HCT116 (cell line): ENCODE measurements at regions not wholly inside any gene's neighbourhood (a gene's known extent, or its start where the extent isn't known, plus 50 kb on each side); places are given as distances from the start of the nearest gene placed in this dataset.

Experiments used
- ATAC-seq: fragments of 200-7000 bp; cut with Tn5 transposase; 2 replicates; pipeline ENCODE4 v1.9.1; 2020; ENCODE audit warnings: mild to moderate bottlenecking, moderate library complexity
- BruUV-seq: library from RNA; stranded (reverse); fragments of 400-500 nt; replicated peaks from 2 replicates; lab custom pipeline; 2021; lab: Mats Ljungman, UMichigan
- CTCF ChIA-PET: fragments of 300-600 bp; sonication (Branson Sonifier 250); formaldehyde crosslinking; loops from one replicate; lab custom pipeline; 2021; ENCODE audit warnings: antibody characterized with exemption; lab: Charles Lee
- POLR2A ChIA-PET: fragments of 300-600, 350-600 bp; sonication (Branson Sonifier 250); formaldehyde crosslinking; loops from one replicate; lab custom pipeline; 2021; ENCODE audit warnings: antibody characterized with exemption; lab: Charles Lee
- RAD21 ChIA-PET, 2 experiments: fragments of 300-600 bp; sonication (Branson Sonifier 250); formaldehyde crosslinking; loops; one replicate each; lab custom pipeline; 2023; ENCODE audit warnings: low total read pairs in 2 of 2; ENCODE audit not compliant: uncharacterized antibody in 2 of 2, unreplicated experiment in 2 of 2, low non-redundant PET in 1 of 2; lab: Charles Lee
- DNase-seq: peaks from one replicate; pipeline ENCODE4 v3.0.0-alpha.2; 2010; ENCODE audit warnings: low read depth, low spot score
- H2AFZ ChIP-seq: fragments of 200-600 bp; shearing (Covaris generic), sonication (generic); 2 replicates; pipeline ENCODE4 v1.6.1; 2017; ENCODE audit warnings: low read depth, mixed run types, mixed read lengths, antibody characterized with exemption, low read length; ENCODE audit not compliant: poor library complexity, severe bottlenecking
- H3K27ac ChIP-seq: 2 replicates; pipeline ENCODE4 v1.5.1; 2012; ENCODE audit warnings: low read depth, low read length
- H3K27me3 ChIP-seq: fragments of 200-600 bp; sonication (generic); 2 replicates; pipeline ENCODE4 v1.6.1; 2016; ENCODE audit warnings: mixed run types, low read length, mixed read lengths; ENCODE audit not compliant: insufficient read depth
- H3K36me3 ChIP-seq, 2 experiments: fragments of 200-500 bp in 1 of 2; fragments of 200-600 bp in 1 of 2; sonication (Bioruptor generic) in 1 of 2; sonication (generic) in 1 of 2; 2 replicates each; pipeline versions ENCODE4 v1.5.1 to v1.6.1; 2014 to 2016; ENCODE audit warnings: low read length in 2 of 2, inconsistent platforms in 1 of 2, mixed read lengths in 1 of 2, mixed run types in 1 of 2; ENCODE audit not compliant: insufficient read depth in 2 of 2, control insufficient read depth in 1 of 2
- H3K4me1 ChIP-seq, 2 experiments: fragments of 200-600 bp in 1 of 2; sonication (generic) in 1 of 2; 2 replicates each; pipeline versions ENCODE4 v1.5.1 to v1.6.1; 2012 to 2017; ENCODE audit warnings: low read length in 2 of 2, inconsistent platforms in 1 of 2, mild to moderate bottlenecking in 1 of 2, mixed read lengths in 1 of 2, mixed run types in 1 of 2, moderate library complexity in 1 of 2; ENCODE audit not compliant: insufficient read depth in 2 of 2, control insufficient read depth in 1 of 2
- H3K4me2 ChIP-seq: fragments of 200-600 bp; sonication (generic); 2 replicates; pipeline ENCODE4 v1.6.1; 2017; ENCODE audit warnings: mixed run types, low read length, mixed read lengths
- H3K4me3 ChIP-seq, 2 experiments: fragments of 200-600 bp in 1 of 2; sonication (generic) in 1 of 2; replicated peaks in 1 of 2; 2 replicates each; pipeline ENCODE4 v1.5.1; 2011 to 2016; ENCODE audit warnings: low read length in 2 of 2, control low read depth in 1 of 2, low read depth in 1 of 2, mild to moderate bottlenecking in 1 of 2, mixed read lengths in 1 of 2, mixed run types in 1 of 2
- H3K79me2 ChIP-seq: fragments of 200-600 bp; sonication (generic); 2 replicates; pipeline ENCODE4 v1.6.1; 2017; ENCODE audit warnings: mild to moderate bottlenecking, mixed run types, low read length, moderate library complexity, mixed read lengths; ENCODE audit not compliant: insufficient read depth
- H3K9ac ChIP-seq: fragments of 200-600 bp; sonication (generic); 2 replicates; pipeline ENCODE4 v1.6.1; 2016; ENCODE audit warnings: low read length, mixed read lengths
- H3K9me2 ChIP-seq: fragments of 200-600 bp; sonication (generic), shearing (Covaris generic); 2 replicates; pipeline ENCODE4 v1.6.1; 2017; ENCODE audit warnings: mixed run types, mild to moderate bottlenecking, moderate library complexity; ENCODE audit not compliant: insufficient read depth
- H3K9me3 ChIP-seq, 2 experiments: fragments of 200-500 bp in 1 of 2; fragments of 200-600 bp in 1 of 2; sonication (Bioruptor generic) in 1 of 2; sonication (generic) in 1 of 2; 2 replicates each; pipeline ENCODE4 v1.6.1; 2014 to 2017; ENCODE audit warnings: low read length in 2 of 2, mixed read lengths in 2 of 2, inconsistent platforms in 1 of 2, low read depth in 1 of 2, mild to moderate bottlenecking in 1 of 2, mixed run types in 1 of 2, moderate library complexity in 1 of 2; ENCODE audit not compliant: control insufficient read depth in 1 of 2, insufficient read depth in 1 of 2
- H4K20me1 ChIP-seq: fragments of 200-600 bp; sonication (generic), shearing (Covaris generic); 2 replicates; pipeline ENCODE4 v1.6.1; 2017; ENCODE audit warnings: mixed run types, mild to moderate bottlenecking, moderate library complexity; ENCODE audit not compliant: insufficient read depth
- ATF3 ChIP-seq: IDR thresholded peaks from 2 replicates; pipeline ENCODE4 v1.6.1; 2012
- EGR1 ChIP-seq: IDR thresholded peaks from 2 replicates; pipeline ENCODE4 v1.6.1; 2012; ENCODE audit warnings: low read depth
- ELF1 ChIP-seq: IDR thresholded peaks from 2 replicates; pipeline ENCODE4 v1.6.1; 2012; ENCODE audit warnings: low read depth, borderline replicate concordance
- EZH2 ChIP-seq: fragments of 200-600 bp; sonication (generic); IDR thresholded peaks from 2 replicates; pipeline ENCODE4 v1.6.1; 2017; ENCODE audit warnings: antibody characterized with exemption, mixed run types
- SIN3A ChIP-seq: IDR thresholded peaks from 2 replicates; pipeline ENCODE4 v1.6.1; 2012; ENCODE audit warnings: low read depth
- SP1 ChIP-seq: IDR thresholded peaks from 2 replicates; pipeline ENCODE4 v1.6.1; 2012; ENCODE audit warnings: low read depth
- YY1 ChIP-seq: IDR thresholded peaks from 2 replicates; pipeline ENCODE4 v1.6.1; 2011; ENCODE audit warnings: low read length, low read depth, moderate library complexity, mild to moderate bottlenecking; ENCODE audit not compliant: insufficient replicate concordance; ENCODE audit errors: extremely low read depth
- ZBTB33 ChIP-seq: IDR thresholded peaks from 2 replicates; pipeline ENCODE4 v1.6.1; 2011; ENCODE audit warnings: mild to moderate bottlenecking, low read length, moderate library complexity; ENCODE audit not compliant: insufficient replicate concordance; ENCODE audit errors: extremely low read depth
- ZFX ChIP-seq: fragments of 450-650 bp; IDR thresholded peaks from 2 replicates; pipeline ENCODE4 v1.6.1; 2017
- intact Hi-C: fragments of 100-400 bp; cut with micrococcal nuclease; formaldehyde crosslinking; loops from 2 replicates; pipeline ENCODE4 v1.10.0; 2022

- no peak overlapping the region for H2AFZ ChIP-seq
- intact Hi-C loops: no loop called here
- BruUV-seq: no TSS peak
- ChIA-PET RAD21 (no interaction called here), POLR2A (no interaction called here), CTCF (no interaction called here)
- no peaks in the 10 kb centered on the region for H3K36me3 ChIP-seq
- no peaks in the 10 kb centered on the region for H3K9me2 ChIP-seq
- no peaks in the 10 kb centered on the region for H3K9me3 ChIP-seq
- no peak overlapping the region for H3K4me2 ChIP-seq
- H3K79me2 ChIP-seq: no peaks in the 10 kb centered on the region
- TF ChIP-seq EGR1 (no peak), SP1 (no peak), YY1 (no peak), ZFX (no peak), EZH2 (no peak), ATF3 (no peak), ELF1 (no peak), ZBTB33 (no peak), SIN3A (no peak)
- no peaks in the 10 kb centered on the region for H3K27me3 ChIP-seq
- H3K27ac ChIP-seq: no peak overlapping the region
- H3K4me1 ChIP-seq: no peaks in the 10 kb centered on the region
- ATAC-seq: no peak
- H4K20me1 ChIP-seq: no peaks in the 10 kb centered on the region
- H3K9ac ChIP-seq: no peak overlapping the region
- no peak for DNase-seq
- H3K4me3 ChIP-seq: no peak overlapping the region
Observed at GRCh38 chr10:37687581-37687980, 169.8 kb downstream of the ZNF248 start.
